ENCODE measurements at regions not wholly inside any gene's neighbourhood (a gene's known extent, or its start where the extent isn't known, plus 50 kb on each side); places are given as distances from the start of the nearest gene placed in this dataset.

GRCh38 chr12:89828575-89828974 is 119.9 kb upstream of the ATP2B1 start:
- H2AFZ ChIP-seq (ENCODE audit: low read depth, low read length, severe bottlenecking), result no peak overlapping the region
- H3K9ac ChIP-seq (ENCODE audit: low read length), result no peak overlapping the region
- no peak overlapping the region for H3K4me3 ChIP-seq (ENCODE audit: insufficient read depth, low read length, poor library complexity, severe bottlenecking)
- H3K9me2 ChIP-seq (replicated peaks; ENCODE audit: insufficient read depth, low read length), result no peaks in the 10 kb centered on the region
- TF ChIP-seq CTCF (IDR thresholded peaks at IDR 0.05; ENCODE audit: insufficient read depth, low read length, poor library complexity, severe bottlenecking) (no peak), EZH2phosphoT487 (conservative IDR thresholded peaks at IDR 0.05; ENCODE audit: low read length) (no peak)
- no peaks in the 10 kb centered on the region for H3F3A ChIP-seq (ENCODE audit: insufficient read depth)
- no peaks in the 10 kb centered on the region for H3K9me3 ChIP-seq (ENCODE audit: insufficient read depth, low read length)
- no peaks in the 10 kb centered on the region for H3K27me3 ChIP-seq (ENCODE audit: low read length)
- no peaks in the 10 kb centered on the region for H3K36me3 ChIP-seq (ENCODE audit: low read length)
- H4K20me1 ChIP-seq (ENCODE audit: low read depth, low read length), result no peaks in the 10 kb centered on the region
- H3K27ac ChIP-seq (ENCODE audit: low read depth, low read length), result no peak overlapping the region
- H3K79me2 ChIP-seq (ENCODE audit: insufficient read depth, low read length), result no peaks in the 10 kb centered on the region
- H3K4me2 ChIP-seq (ENCODE audit: low read depth, low read length, poor library complexity, severe bottlenecking), result no peak overlapping the region

GRCh38 chr12:89827592-89827991 is 119.0 kb upstream of the ATP2B1 start:
- Histone ChIP-seq H3K27ac (ENCODE audit: low read depth, low read length) (no peak overlapping the region), H3K4me3 (ENCODE audit: insufficient read depth, low read length, poor library complexity, severe bottlenecking) (no peak overlapping the region)

GRCh38 chr12:89826468-89826867 is 117.8 kb upstream of the ATP2B1 start:
- Histone ChIP-seq H3K9me3 (ENCODE audit: insufficient read depth, low read length) (no peaks in the 10 kb centered on the region), H3K27ac (ENCODE audit: low read depth, low read length) (no peak overlapping the region), H3K4me2 (ENCODE audit: low read depth, low read length, poor library complexity, severe bottlenecking) (no peak overlapping the region), H3K9ac (ENCODE audit: low read length) (no peak overlapping the region), H3K27me3 (ENCODE audit: low read length) (no peaks in the 10 kb centered on the region), H3K36me3 (ENCODE audit: low read length) (no peaks in the 10 kb centered on the region), H3K4me3 (ENCODE audit: insufficient read depth, low read length, poor library complexity, severe bottlenecking) (no peak overlapping the region), H3F3A (ENCODE audit: insufficient read depth) (no peaks in the 10 kb centered on the region), H4K20me1 (ENCODE audit: low read depth, low read length) (no peaks in the 10 kb centered on the region), H3K79me2 (ENCODE audit: insufficient read depth, low read length) (no peaks in the 10 kb centered on the region), H3K9me2 (replicated peaks; ENCODE audit: insufficient read depth, low read length) (no peaks in the 10 kb centered on the region), H2AFZ (ENCODE audit: low read depth, low read length, severe bottlenecking) (no peak overlapping the region)
- TF ChIP-seq EZH2phosphoT487 (conservative IDR thresholded peaks at IDR 0.05; ENCODE audit: low read length) (no peak), CTCF (IDR thresholded peaks at IDR 0.05; ENCODE audit: insufficient read depth, low read length, poor library complexity, severe bottlenecking) (no peak)

More at GRCh38 chr12:89827592-89827991, 119.0 kb upstream of the ATP2B1 start:
- no peak overlapping the region for H3K4me2 ChIP-seq (ENCODE audit: low read depth, low read length, poor library complexity, severe bottlenecking)
- no peaks in the 10 kb centered on the region for H3K27me3 ChIP-seq (ENCODE audit: low read length)
- no peak overlapping the region for H2AFZ ChIP-seq (ENCODE audit: low read depth, low read length, severe bottlenecking)
- H3K9me3 ChIP-seq (ENCODE audit: insufficient read depth, low read length), result no peaks in the 10 kb centered on the region
- H3K79me2 ChIP-seq (ENCODE audit: insufficient read depth, low read length), result no peaks in the 10 kb centered on the region
- no peaks in the 10 kb centered on the region for H3K36me3 ChIP-seq (ENCODE audit: low read length)
- no peaks in the 10 kb centered on the region for H3F3A ChIP-seq (ENCODE audit: insufficient read depth)
- TF ChIP-seq EZH2phosphoT487 (conservative IDR thresholded peaks at IDR 0.05; ENCODE audit: low read length) (no peak), CTCF (IDR thresholded peaks at IDR 0.05; ENCODE audit: insufficient read depth, low read length, poor library complexity, severe bottlenecking) (no peak)
- no peaks in the 10 kb centered on the region for H4K20me1 ChIP-seq (ENCODE audit: low read depth, low read length)
- H3K9ac ChIP-seq (ENCODE audit: low read length), result no peak overlapping the region
- H3K9me2 ChIP-seq (replicated peaks; ENCODE audit: insufficient read depth, low read length), result no peaks in the 10 kb centered on the region
